LNCAP (cell line): ENCODE measurements at regions not wholly inside any gene's neighbourhood (a gene's known extent, or its start where the extent isn't known, plus 50 kb on each side); places are given as distances from the start of the nearest gene placed in this dataset.

Experiments
- TF ChIP-seq, protein P1 (sequence below): fragments of 450-650 bp; IDR thresholded peaks from 2 replicates; pipeline ENCODE4 v1.5.1; 2017; ENCODE audit warnings: mild to moderate bottlenecking

DNA sequence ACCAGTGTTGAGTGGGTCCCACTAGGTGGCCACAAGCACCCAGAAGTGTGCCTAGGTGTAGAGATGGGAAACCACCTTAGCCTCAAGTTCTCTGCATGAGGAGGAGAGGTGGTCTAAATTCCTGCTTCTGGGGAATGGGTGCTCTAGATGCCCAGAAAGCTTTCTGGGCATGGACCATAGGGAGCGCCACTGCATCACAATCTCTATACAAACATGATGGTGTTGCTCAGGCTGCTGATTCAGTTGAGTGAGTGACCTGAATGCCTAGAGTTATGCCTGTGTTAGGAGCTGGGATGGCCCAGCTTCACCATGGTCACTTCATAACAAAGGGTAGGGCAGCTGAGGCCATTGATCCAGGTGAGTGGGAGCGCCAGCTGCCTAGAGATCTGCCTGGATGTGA, 667.9 kb upstream of the ARRDC3 start:
- TF ChIP-seq, protein P1, sequence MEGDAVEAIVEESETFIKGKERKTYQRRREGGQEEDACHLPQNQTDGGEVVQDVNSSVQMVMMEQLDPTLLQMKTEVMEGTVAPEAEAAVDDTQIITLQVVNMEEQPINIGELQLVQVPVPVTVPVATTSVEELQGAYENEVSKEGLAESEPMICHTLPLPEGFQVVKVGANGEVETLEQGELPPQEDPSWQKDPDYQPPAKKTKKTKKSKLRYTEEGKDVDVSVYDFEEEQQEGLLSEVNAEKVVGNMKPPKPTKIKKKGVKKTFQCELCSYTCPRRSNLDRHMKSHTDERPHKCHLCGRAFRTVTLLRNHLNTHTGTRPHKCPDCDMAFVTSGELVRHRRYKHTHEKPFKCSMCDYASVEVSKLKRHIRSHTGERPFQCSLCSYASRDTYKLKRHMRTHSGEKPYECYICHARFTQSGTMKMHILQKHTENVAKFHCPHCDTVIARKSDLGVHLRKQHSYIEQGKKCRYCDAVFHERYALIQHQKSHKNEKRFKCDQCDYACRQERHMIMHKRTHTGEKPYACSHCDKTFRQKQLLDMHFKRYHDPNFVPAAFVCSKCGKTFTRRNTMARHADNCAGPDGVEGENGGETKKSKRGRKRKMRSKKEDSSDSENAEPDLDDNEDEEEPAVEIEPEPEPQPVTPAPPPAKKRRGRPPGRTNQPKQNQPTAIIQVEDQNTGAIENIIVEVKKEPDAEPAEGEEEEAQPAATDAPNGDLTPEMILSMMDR: no peak

DNA sequence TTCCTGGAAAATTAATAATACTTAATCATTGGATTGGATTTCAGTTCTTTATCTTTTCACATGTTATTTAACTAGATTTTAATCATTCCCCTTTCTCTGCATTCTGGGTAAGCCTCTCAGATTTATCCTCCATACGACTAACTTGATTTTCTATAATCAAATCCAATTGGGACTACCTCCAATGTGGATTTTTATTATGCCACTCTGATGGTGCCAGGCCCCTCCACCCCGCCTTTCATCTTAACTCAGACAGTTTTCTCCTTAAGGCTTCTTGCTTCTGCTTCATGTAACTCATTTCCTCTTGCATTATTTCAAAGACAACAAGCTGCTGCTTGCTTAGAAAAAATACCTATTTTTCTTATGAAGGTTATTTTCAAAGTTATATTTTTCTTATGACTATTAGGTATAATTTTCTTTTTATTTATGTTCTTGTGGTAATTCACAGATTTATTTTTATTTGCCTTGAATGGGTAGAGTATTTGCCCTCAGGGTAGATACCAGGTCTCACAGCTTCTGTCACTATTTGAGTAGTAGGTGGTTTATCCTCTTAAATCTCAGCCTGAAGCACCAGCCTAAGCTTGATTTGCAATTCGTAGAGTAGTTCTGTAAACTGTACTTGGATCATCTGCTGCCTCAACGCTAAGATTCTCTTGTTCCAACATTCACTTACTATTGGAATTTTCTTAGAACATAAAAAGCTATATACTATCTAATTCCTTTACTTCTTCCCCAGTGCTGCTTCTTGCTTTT, 659.0 kb upstream of the ARRDC3 start:
- TF ChIP-seq, protein P1: no peak

DNA sequence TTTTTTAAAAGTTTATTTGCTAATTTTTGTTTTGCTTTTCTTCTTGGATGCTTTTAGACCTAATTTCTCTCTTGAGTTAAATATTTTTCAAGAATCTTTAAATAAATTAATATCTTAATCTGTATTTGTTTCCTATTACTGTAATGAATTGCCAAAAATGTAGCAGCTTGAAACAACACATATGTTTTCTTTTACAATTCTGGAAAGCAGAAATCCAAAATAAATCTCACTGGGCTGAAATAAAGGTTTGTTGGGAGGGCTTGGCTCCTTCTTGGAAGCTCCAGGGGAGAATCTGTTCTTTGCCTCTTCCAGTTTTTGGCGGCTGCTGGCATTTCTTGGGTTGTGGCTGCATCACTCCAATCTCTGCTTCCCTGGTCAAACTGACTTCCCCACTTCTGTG, 658.1 kb upstream of the ARRDC3 start:
- TF ChIP-seq, protein P1: no peak

DNA sequence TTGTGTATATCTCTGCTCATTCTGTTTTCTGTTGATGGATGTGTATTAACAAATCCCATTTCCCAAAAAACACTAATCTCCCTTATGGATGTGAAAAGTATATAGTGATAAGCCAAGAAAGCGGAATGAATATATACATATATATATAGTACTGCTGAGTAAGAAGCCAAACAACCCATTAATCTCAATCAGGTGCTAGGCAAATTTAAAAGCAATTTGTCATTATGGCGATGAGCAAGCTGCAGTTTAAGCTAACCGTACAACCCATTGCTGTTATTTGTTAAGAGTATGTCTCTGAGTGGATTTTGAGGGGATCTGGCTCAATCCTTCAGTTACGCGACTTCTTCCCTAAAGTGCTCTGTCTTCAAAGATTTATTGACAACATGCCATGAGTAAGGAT, 640.4 kb upstream of the ARRDC3 start:
- TF ChIP-seq, protein P1: no peak

DNA sequence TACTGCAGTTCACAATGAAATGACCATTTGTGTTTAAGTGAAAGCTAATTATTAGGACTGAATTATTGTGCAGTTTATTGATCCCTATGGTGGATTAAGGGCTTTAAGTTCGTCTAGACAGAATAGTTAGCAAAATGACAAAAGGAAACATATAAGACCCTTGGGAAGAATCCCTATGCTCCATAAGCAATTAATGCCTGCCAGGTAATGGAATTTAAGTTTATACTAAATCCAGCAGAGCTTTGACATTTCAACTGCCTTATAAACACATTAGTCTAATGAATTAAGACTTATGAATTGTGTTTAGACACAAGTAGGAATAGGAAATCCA, 640.0 kb upstream of the ARRDC3 start:
- TF ChIP-seq, protein P1: no peak

DNA sequence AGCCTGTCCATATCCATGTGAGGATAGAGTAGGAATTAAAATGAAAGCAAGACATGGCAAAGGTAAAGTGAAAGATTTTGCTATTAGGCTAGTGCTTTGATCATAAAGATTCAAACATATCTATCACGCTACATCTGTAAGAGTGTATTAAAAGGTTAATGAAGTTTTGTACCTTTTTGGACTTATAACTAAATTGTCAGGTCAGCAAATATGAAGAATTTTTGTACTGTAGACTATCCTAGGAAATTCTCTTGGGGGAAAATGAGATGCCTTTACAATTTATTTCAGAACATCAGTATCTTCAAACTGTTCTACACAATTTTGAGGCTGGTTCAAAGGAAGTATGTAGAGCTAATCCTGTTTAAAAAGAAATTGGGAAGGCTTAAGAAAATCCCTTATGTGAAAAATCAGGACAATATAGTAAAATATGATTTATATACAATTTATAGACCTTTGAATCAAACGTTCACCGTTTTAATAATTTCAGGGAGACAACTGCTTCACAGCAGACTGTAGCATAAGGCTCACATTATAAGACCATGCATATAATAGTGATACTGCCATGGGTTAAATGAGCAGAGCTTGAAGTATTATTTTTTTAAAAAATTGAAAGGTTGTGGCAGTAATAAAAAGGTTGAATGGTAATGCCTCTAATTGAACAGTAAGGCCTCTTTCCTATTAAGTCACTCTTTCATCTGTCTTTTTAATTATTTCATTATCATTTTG, 639.5 kb upstream of the ARRDC3 start:
- TF ChIP-seq, protein P1: no peak

DNA sequence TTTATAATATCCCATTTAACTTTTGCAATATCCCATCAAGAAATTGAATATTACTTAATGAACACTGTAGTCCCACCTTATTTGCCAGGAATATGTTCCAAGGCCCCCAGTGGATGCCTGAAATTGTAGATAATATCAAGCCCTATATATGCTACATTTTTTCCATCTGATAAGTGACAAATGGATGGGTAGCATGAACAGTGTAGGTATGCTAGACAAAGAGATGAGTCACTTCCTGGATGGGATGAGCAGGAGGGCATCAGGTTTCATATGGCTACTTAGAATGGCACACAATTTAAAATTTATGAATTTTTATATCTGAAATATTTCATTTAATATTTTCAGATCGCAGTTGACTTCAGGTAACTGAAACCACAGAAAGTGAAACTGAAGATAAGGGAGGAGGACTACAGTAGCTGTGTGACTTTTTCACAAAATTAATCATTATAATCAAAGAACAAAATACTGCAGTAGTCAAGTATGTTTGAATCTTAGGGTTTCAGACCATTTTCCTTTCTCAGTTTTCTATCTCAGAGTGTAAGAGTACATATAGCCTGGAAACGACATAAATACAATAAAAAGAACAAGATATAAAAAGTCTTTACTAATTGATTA, 636.4 kb upstream of the ARRDC3 start:
- TF ChIP-seq, protein P1: no peak
